ENCODE measurements at regions not wholly inside any gene's neighbourhood (a gene's known extent, or its start where the extent isn't known, plus 50 kb on each side); places are given as distances from the start of the nearest gene placed in this dataset.

DNA sequence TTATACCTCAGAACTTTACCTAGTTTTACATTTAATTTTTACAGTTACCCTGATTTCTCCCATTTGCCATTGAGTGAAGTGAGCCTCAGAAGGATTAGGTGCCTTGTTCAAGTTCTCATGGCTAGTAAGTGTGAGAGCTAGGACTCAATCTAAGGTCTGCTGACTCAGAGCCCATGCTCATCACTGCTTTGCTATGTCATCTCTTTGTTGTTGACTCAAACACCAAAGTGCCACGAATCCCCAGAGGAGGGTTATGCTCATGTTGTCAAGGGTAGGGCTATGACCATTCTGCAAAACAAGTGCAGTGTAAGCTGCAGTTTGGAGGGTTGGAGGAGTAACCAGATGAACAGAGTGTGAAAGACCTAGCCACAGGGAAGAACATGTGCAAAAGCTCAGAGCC is 185.4 kb upstream of the SKOR2 start:
- TF ChIP-seq, protein P1, sequence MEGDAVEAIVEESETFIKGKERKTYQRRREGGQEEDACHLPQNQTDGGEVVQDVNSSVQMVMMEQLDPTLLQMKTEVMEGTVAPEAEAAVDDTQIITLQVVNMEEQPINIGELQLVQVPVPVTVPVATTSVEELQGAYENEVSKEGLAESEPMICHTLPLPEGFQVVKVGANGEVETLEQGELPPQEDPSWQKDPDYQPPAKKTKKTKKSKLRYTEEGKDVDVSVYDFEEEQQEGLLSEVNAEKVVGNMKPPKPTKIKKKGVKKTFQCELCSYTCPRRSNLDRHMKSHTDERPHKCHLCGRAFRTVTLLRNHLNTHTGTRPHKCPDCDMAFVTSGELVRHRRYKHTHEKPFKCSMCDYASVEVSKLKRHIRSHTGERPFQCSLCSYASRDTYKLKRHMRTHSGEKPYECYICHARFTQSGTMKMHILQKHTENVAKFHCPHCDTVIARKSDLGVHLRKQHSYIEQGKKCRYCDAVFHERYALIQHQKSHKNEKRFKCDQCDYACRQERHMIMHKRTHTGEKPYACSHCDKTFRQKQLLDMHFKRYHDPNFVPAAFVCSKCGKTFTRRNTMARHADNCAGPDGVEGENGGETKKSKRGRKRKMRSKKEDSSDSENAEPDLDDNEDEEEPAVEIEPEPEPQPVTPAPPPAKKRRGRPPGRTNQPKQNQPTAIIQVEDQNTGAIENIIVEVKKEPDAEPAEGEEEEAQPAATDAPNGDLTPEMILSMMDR (IDR thresholded peaks at IDR 0.05; ENCODE audit: insufficient read depth, low read depth, low read length): no peak
- no peak for TF ChIP-seq EZH2 (IDR thresholded peaks at IDR 0.05; ENCODE audit: insufficient read depth, low read length)

All from astrocyte (in vitro differentiated cells and primary cell).